DOHH2 (cell line): ENCODE measurements at regions not wholly inside any gene's neighbourhood (a gene's known extent, or its start where the extent isn't known, plus 50 kb on each side); places are given as distances from the start of the nearest gene placed in this dataset.

Source experiments
- H3F3A ChIP-seq: fragments of 200-600 bp; sonication (generic), shearing (Covaris generic); 2 replicates; pipeline ENCODE4 v1.6.0; 2016; ENCODE audit warnings: antibody characterized with exemption, mild to moderate bottlenecking; ENCODE audit not compliant: control insufficient read depth, insufficient read depth
- H3K27ac ChIP-seq: fragments of 200-600 bp; sonication (generic); 2 replicates; pipeline ENCODE4 v1.5.1; 2014; ENCODE audit warnings: low read depth, mild to moderate bottlenecking, low read length, moderate library complexity
- H3K27me3 ChIP-seq: fragments of 200-600 bp; sonication (generic); 2 replicates; pipeline ENCODE4 v1.6.1; 2014; ENCODE audit warnings: mild to moderate bottlenecking, low read length, mixed read lengths; ENCODE audit not compliant: control insufficient read depth
- H3K36me3 ChIP-seq: fragments of 200-600 bp; sonication (generic); 2 replicates; pipeline ENCODE4 v1.6.1; 2014; ENCODE audit warnings: mild to moderate bottlenecking, low read length, moderate library complexity, mixed read lengths; ENCODE audit not compliant: control insufficient read depth
- H3K4me1 ChIP-seq: fragments of 200-600 bp; sonication (generic); 2 replicates; pipeline ENCODE4 v1.6.1; 2014; ENCODE audit warnings: mild to moderate bottlenecking, low read length, mixed read lengths; ENCODE audit not compliant: control insufficient read depth
- H3K4me2 ChIP-seq: fragments of 200-600 bp; sonication (generic); 2 replicates; pipeline ENCODE4 v1.6.0; 2014; ENCODE audit warnings: mild to moderate bottlenecking, low read length, moderate library complexity
- H3K4me3 ChIP-seq: fragments of 200-600 bp; sonication (generic); 2 replicates; pipeline ENCODE4 v1.5.1; 2014; ENCODE audit warnings: mild to moderate bottlenecking, low read length, mixed read lengths
- H3K79me2 ChIP-seq: fragments of 200-600 bp; sonication (generic); 2 replicates; pipeline ENCODE4 v1.6.1; 2014; ENCODE audit warnings: mild to moderate bottlenecking, low read length, mixed read lengths; ENCODE audit not compliant: control insufficient read depth
- H3K9me2 ChIP-seq: fragments of 200-600 bp; sonication (generic); replicated peaks from 2 replicates; pipeline ENCODE4 v1.6.1; 2014; ENCODE audit warnings: mild to moderate bottlenecking, low read length, mixed read lengths; ENCODE audit not compliant: control insufficient read depth
- H3K9me3 ChIP-seq: fragments of 200-600 bp; sonication (generic); 2 replicates; pipeline ENCODE4 v1.6.1; 2014; ENCODE audit warnings: antibody characterized with exemption, low read length, mixed read lengths; ENCODE audit not compliant: control insufficient read depth, insufficient read depth
- H4K20me1 ChIP-seq: fragments of 200-600 bp; sonication (generic); 2 replicates; pipeline ENCODE4 v1.6.0; 2014; ENCODE audit warnings: low read depth, mild to moderate bottlenecking, antibody characterized with exemption, low read length, moderate library complexity; ENCODE audit not compliant: control insufficient read depth, insufficient read depth
- EZH2phosphoT487 ChIP-seq: fragments of 200-600 bp; sonication (generic); IDR thresholded peaks from 2 replicates; pipeline ENCODE4 v1.6.1; 2017; ENCODE audit warnings: borderline replicate concordance, mild to moderate bottlenecking, antibody characterized with exemption, low read length, moderate library complexity, mixed read lengths
- TF ChIP-seq, protein P1 (sequence below): fragments of 200-600 bp; sonication (generic); IDR thresholded peaks from one replicate; pipeline ENCODE4 v1.5.1; 2014; ENCODE audit warnings: antibody characterized with exemption, mild to moderate bottlenecking, low read depth, low read length; ENCODE audit not compliant: poor library complexity, severe bottlenecking

DNA sequence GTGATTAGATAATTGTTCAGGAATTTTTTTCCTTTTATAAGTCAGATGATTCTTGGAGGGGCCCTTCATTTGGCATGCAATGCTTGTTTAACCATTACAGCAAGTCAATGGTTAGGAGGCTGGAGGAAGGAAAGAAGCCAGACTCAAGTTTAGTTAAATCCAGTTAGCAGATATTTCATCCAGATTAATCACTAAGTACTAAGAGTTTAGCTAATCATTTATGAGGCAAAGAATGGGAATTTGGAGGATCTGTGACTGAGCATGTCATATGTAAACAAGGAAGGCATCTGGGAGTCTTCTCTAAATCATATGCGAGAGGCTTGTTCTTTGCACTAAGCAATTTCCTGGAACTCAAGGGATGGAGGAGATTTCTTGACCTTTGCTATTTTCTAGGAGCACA is 145.3 kb upstream of the SGCD start:
- no peaks in the 10 kb centered on the region for H3K4me1 ChIP-seq
- H3K4me2 ChIP-seq = no peak overlapping the region
- H3K27me3 ChIP-seq = no peaks in the 10 kb centered on the region
- TF ChIP-seq, protein P1, sequence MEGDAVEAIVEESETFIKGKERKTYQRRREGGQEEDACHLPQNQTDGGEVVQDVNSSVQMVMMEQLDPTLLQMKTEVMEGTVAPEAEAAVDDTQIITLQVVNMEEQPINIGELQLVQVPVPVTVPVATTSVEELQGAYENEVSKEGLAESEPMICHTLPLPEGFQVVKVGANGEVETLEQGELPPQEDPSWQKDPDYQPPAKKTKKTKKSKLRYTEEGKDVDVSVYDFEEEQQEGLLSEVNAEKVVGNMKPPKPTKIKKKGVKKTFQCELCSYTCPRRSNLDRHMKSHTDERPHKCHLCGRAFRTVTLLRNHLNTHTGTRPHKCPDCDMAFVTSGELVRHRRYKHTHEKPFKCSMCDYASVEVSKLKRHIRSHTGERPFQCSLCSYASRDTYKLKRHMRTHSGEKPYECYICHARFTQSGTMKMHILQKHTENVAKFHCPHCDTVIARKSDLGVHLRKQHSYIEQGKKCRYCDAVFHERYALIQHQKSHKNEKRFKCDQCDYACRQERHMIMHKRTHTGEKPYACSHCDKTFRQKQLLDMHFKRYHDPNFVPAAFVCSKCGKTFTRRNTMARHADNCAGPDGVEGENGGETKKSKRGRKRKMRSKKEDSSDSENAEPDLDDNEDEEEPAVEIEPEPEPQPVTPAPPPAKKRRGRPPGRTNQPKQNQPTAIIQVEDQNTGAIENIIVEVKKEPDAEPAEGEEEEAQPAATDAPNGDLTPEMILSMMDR = no peak
- TF ChIP-seq EZH2phosphoT487 = no peak
- no peaks in the 10 kb centered on the region for H4K20me1 ChIP-seq
- H3K79me2 ChIP-seq = no peaks in the 10 kb centered on the region
- H3K27ac ChIP-seq = no peak overlapping the region
- no peak overlapping the region for H3K4me3 ChIP-seq
- no peaks in the 10 kb centered on the region for H3K36me3 ChIP-seq
- H3K9me2 ChIP-seq = no peaks in the 10 kb centered on the region
- no peaks in the 10 kb centered on the region for H3K9me3 ChIP-seq
- no peaks in the 10 kb centered on the region for H3F3A ChIP-seq

DNA sequence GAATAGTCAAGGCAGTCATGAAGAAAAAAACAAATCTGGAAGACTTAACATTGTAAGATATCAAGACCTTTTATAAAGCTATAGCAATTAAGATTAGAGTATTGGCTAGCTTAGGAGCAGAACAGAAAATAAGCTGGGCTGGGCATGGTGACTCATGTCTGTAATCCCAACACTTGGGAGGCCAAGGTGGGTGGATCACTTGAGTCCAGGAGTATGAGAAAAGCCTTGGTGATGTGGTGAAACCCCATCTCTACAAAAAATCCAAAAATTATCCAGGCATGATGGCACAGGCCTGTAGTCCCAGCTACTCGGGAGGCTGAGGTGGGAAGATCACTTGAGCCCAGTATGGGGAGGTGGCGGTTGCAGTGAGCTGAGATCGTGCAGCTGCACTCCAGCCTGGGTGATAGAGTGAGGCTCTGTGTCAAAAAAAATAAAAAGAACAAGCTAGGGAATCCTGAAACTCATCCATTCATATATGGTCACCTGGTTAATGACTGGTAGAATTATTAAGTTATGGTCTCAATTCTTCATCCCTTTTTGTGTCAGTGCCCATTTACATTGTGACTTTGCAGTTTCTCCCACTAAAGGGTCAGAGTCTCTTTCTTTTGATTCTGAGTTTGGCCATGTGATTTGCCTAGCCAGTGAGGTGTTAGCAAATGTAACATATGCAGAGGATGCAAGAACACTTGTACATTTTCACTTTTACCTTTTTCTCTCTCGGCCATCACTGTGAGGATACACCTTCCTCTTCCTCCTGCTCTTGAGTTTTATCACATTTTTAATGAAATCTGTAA is 144.6 kb upstream of the SGCD start:
- H3K36me3 ChIP-seq = no peaks in the 10 kb centered on the region

DNA sequence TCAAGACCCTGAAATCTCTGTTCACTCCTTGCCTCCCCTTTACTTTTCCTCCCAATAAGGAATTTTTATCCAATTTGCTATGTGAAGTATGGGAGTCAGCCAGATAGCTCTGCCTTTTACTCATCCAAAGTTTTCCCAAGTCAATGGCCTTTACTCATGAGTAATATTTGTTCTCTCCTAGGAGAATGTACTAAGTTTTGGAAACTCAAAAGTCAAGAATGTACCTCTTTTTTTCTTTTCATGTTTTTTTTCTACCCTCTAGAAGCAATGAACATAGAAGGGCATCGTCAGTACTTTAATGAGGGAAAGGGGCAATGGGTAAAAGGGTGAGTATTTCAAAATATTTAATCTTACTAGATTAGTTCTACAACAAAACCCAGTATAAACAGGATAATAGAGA is 140.2 kb upstream of the SGCD start:
- H3K4me1 ChIP-seq = no peaks in the 10 kb centered on the region
- no peak overlapping the region for H3K4me3 ChIP-seq
- H3K9me2 ChIP-seq = no peaks in the 10 kb centered on the region
- TF ChIP-seq, protein P1 = no peak
- no peak for TF ChIP-seq EZH2phosphoT487
- H3K36me3 ChIP-seq = no peaks in the 10 kb centered on the region
- H3K9me3 ChIP-seq = no peaks in the 10 kb centered on the region
- H3K4me2 ChIP-seq = no peak overlapping the region
- no peaks in the 10 kb centered on the region for H3K27me3 ChIP-seq
- no peaks in the 10 kb centered on the region for H3K79me2 ChIP-seq
- no peaks in the 10 kb centered on the region for H4K20me1 ChIP-seq
- no peaks in the 10 kb centered on the region for H3F3A ChIP-seq
- H3K27ac ChIP-seq = no peak overlapping the region

More for the DNA sequence above, 144.6 kb upstream of the SGCD start:
- TF ChIP-seq, protein P1 = no peak
- no peak for TF ChIP-seq EZH2phosphoT487
- Histone ChIP-seq H3K27ac (no peak overlapping the region), H3K4me2 (no peak overlapping the region), H3K9me3 (no peaks in the 10 kb centered on the region), H3F3A (no peaks in the 10 kb centered on the region), H3K27me3 (no peaks in the 10 kb centered on the region), H3K4me1 (no peaks in the 10 kb centered on the region), H3K4me3 (no peak overlapping the region), H4K20me1 (no peaks in the 10 kb centered on the region), H3K9me2 (no peaks in the 10 kb centered on the region), H3K79me2 (no peaks in the 10 kb centered on the region)
